ENCODE measurements at regions not wholly inside any gene's neighbourhood (a gene's known extent, or its start where the extent isn't known, plus 50 kb on each side); places are given as distances from the start of the nearest gene placed in this dataset.

GRCh38 chr14:84751745-84752144 lies 778.2 kb upstream of the FLRT2 start:
- H3K27ac Mint-ChIP-seq: no peak overlapping the region
- POLR2A ChIA-PET: no interaction called here
- H3K4me3 Mint-ChIP-seq: no peak overlapping the region
- H3K9me3 Mint-ChIP-seq: peaks cover 16% of the 10 kb centered on the region
- ATAC-seq: no peak
- CTCF ChIA-PET: no interaction called here
- TF ChIP-seq NR2C2 (CRISPR knock-in tag; IDR thresholded peaks at IDR 0.05) (no peak), ATF1 (CRISPR knock-in tag; IDR thresholded peaks at IDR 0.05) (no peak), ZNF232 (CRISPR knock-in tag; IDR thresholded peaks at IDR 0.05) (no peak), E2F4 (CRISPR knock-in tag; IDR thresholded peaks at IDR 0.05; ENCODE audit: borderline replicate concordance, low read depth) (no peak), OVOL2 (CRISPR knock-in tag; IDR thresholded peaks at IDR 0.05; ENCODE audit: borderline replicate concordance) (no peak), RELA (CRISPR knock-in tag; IDR thresholded peaks at IDR 0.05; ENCODE audit: borderline replicate concordance) (no peak), USF2 (CRISPR knock-in tag; IDR thresholded peaks at IDR 0.05) (no peak), ZNF138 (CRISPR knock-in tag; conservative IDR thresholded peaks at IDR 0.05) (no peak), AR (CRISPR knock-in tag; IDR thresholded peaks at IDR 0.05) (no peak), FOXP4 (CRISPR knock-in tag; IDR thresholded peaks at IDR 0.05) (no peak), PRRX2 (CRISPR knock-in tag; IDR thresholded peaks at IDR 0.05) (no peak), ZNF263 (CRISPR knock-in tag; IDR thresholded peaks at IDR 0.05; ENCODE audit: low read depth) (no peak), PRDM15 (CRISPR knock-in tag; IDR thresholded peaks at IDR 0.05) (no peak), IRF2 (CRISPR knock-in tag; IDR thresholded peaks at IDR 0.05; ENCODE audit: borderline replicate concordance, low read depth) (no peak), TCF7 (CRISPR knock-in tag; IDR thresholded peaks at IDR 0.05; ENCODE audit: low read depth) (no peak), ZNF423 (CRISPR knock-in tag; IDR thresholded peaks at IDR 0.05) (no peak)
- H3K36me3 Mint-ChIP-seq: peaks cover 7% of the 10 kb centered on the region
- H3K4me1 Mint-ChIP-seq: peaks cover 23% of the 10 kb centered on the region
- no peaks in the 10 kb centered on the region for H3K27me3 Mint-ChIP-seq (ENCODE audit: low read depth)
- DNase-seq (ENCODE audit: low spot score): no peak

All from WTC11 (cell line).